Testis (tissue), 2 donors: ENCODE measurements at regions not wholly inside any gene's neighbourhood (a gene's known extent, or its start where the extent isn't known, plus 50 kb on each side); places are given as distances from the start of the nearest gene placed in this dataset.

Experiments
- POLR2A ChIP-seq: fragments of 450-650 bp; IDR thresholded peaks from one replicate; pipeline ENCODE4 v1.6.1; 2017; ENCODE audit warnings: antibody characterized with exemption, mild to moderate bottlenecking, moderate library complexity
- TF ChIP-seq, protein P1 (sequence below), 3 experiments: fragments of 450-650 bp in 2 of 3; fragments of 200-600 bp in 1 of 3; sonication (generic) in 1 of 3; IDR thresholded peaks; one replicate each; pipeline ENCODE4 v1.5.1; 2016 to 2019; ENCODE audit warnings: antibody characterized with exemption in 3 of 3, mild to moderate bottlenecking in 2 of 3, moderate library complexity in 1 of 3

DNA sequence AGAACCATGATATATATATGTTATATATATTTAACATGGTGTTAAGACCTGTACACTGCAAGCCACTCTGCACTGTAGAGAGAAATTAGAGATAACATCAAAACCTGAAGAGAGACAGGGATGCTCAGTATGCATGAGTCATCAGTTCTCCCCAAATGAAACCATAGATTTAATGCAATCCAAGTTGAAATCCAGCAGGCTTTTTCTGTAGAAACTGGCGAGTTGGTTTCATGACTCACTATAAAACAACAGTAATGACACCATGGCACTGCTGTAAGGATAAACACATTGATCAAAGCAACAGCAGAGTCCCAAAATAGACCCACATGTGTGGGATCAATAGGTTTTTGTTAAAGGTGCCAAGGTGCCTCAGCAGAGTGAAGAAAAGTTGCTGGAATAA lies 65.8 kb downstream of the RTP5 start:
- TF ChIP-seq, protein P1, sequence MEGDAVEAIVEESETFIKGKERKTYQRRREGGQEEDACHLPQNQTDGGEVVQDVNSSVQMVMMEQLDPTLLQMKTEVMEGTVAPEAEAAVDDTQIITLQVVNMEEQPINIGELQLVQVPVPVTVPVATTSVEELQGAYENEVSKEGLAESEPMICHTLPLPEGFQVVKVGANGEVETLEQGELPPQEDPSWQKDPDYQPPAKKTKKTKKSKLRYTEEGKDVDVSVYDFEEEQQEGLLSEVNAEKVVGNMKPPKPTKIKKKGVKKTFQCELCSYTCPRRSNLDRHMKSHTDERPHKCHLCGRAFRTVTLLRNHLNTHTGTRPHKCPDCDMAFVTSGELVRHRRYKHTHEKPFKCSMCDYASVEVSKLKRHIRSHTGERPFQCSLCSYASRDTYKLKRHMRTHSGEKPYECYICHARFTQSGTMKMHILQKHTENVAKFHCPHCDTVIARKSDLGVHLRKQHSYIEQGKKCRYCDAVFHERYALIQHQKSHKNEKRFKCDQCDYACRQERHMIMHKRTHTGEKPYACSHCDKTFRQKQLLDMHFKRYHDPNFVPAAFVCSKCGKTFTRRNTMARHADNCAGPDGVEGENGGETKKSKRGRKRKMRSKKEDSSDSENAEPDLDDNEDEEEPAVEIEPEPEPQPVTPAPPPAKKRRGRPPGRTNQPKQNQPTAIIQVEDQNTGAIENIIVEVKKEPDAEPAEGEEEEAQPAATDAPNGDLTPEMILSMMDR (IDR thresholded peaks at IDR 0.05), result no peak
- TF ChIP-seq POLR2A, result no peak
